SK-N-SH treated with all-trans-retinoic acid at 6 μM for 48 hours (cell line): ENCODE measurements at regions not wholly inside any gene's neighbourhood (a gene's known extent, or its start where the extent isn't known, plus 50 kb on each side); places are given as distances from the start of the nearest gene placed in this dataset.

Experiments used
- ATAC-seq: fragments of 200-7000 bp; cut with Tn5 transposase; 3 replicates; pipeline ENCODE4 v1.9.1; 2020; ENCODE audit warnings: mild to moderate bottlenecking, moderate library complexity
- ARNTL ChIP-seq: fragments of 450-650 bp; formaldehyde crosslinking; IDR thresholded peaks from 2 replicates; pipeline ENCODE4 v1.5.0; 2020; ENCODE audit warnings: low read depth, mild to moderate bottlenecking, moderate library complexity, borderline replicate concordance
- BACH2 ChIP-seq: fragments of 250-450 bp; sonication (Bioruptor Pico); IDR thresholded peaks from 2 replicates; pipeline ENCODE4 v1.9.0; 2021; ENCODE audit warnings: mild to moderate bottlenecking, borderline replicate concordance
- CREB5 ChIP-seq: fragments of 250-450 bp; sonication (Bioruptor Pico); IDR thresholded peaks from 2 replicates; pipeline ENCODE4 v1.5.1; 2020; ENCODE audit warnings: low read depth, mild to moderate bottlenecking, moderate library complexity
- CSDC2 ChIP-seq: fragments of 250-450 bp; sonication (Bioruptor Pico); IDR thresholded peaks from 2 replicates; pipeline ENCODE4 v1.5.0; 2020; ENCODE audit warnings: mild to moderate bottlenecking, moderate library complexity
- ESRRG ChIP-seq: fragments of 250-450 bp; sonication (Bioruptor Pico); IDR thresholded peaks from 2 replicates; pipeline ENCODE4 v1.6.1; 2021; ENCODE audit warnings: mild to moderate bottlenecking
- OSR1 ChIP-seq: fragments of 250-450 bp; sonication (Bioruptor Pico); IDR thresholded peaks from 2 replicates; pipeline ENCODE4 v1.8.0; 2022; ENCODE audit warnings: moderate library complexity, mild to moderate bottlenecking, inconsistent platforms
- POU6F1 ChIP-seq: fragments of 250-450 bp; sonication (Bioruptor Pico); IDR thresholded peaks from 2 replicates; pipeline ENCODE4 v1.8.0; 2021; ENCODE audit warnings: low read depth, mild to moderate bottlenecking, moderate library complexity, borderline replicate concordance
- PPARA ChIP-seq: fragments of 250-450 bp; sonication (Bioruptor Pico); IDR thresholded peaks from 2 replicates; pipeline ENCODE4 v1.5.0; 2020; ENCODE audit warnings: mild to moderate bottlenecking, borderline replicate concordance
- RARB ChIP-seq: fragments of 250-450 bp; sonication (Bioruptor Pico); IDR thresholded peaks from 2 replicates; pipeline ENCODE4 v1.8.0; 2021; ENCODE audit warnings: mild to moderate bottlenecking, moderate library complexity
- SNAI2 ChIP-seq: fragments of 250-450 bp; sonication (Bioruptor Pico); IDR thresholded peaks from 2 replicates; pipeline ENCODE4 v1.5.0; 2020; ENCODE audit warnings: mild to moderate bottlenecking, moderate library complexity
- TCF4 ChIP-seq: fragments of 250-450 bp; sonication (Bioruptor Pico); IDR thresholded peaks from 2 replicates; pipeline ENCODE4 v1.8.0; 2021; ENCODE audit warnings: mild to moderate bottlenecking, moderate library complexity, borderline replicate concordance
- TOX ChIP-seq: fragments of 250-450 bp; sonication (Bioruptor Pico); IDR thresholded peaks from 2 replicates; pipeline ENCODE4 v1.8.0; 2021; ENCODE audit warnings: mild to moderate bottlenecking, moderate library complexity, borderline replicate concordance
- TSHZ2 ChIP-seq: fragments of 250-450 bp; sonication (Bioruptor Pico); IDR thresholded peaks from 2 replicates; pipeline ENCODE4 v1.5.0; 2020; ENCODE audit warnings: mild to moderate bottlenecking, moderate library complexity
- ZC3H10 ChIP-seq: fragments of 250-450 bp; sonication (Bioruptor Pico); IDR thresholded peaks from 2 replicates; pipeline ENCODE4 v1.5.1; 2021; ENCODE audit warnings: mild to moderate bottlenecking, moderate library complexity
- ZFP3 ChIP-seq: fragments of 250-450 bp; sonication (Bioruptor Pico); IDR thresholded peaks from 2 replicates; pipeline ENCODE4 v1.5.0; 2020; ENCODE audit warnings: mild to moderate bottlenecking, moderate library complexity
- ZFP30 ChIP-seq: fragments of 450-650 bp; formaldehyde crosslinking; IDR thresholded peaks from 2 replicates; pipeline ENCODE4 v1.5.0; 2022; ENCODE audit warnings: mild to moderate bottlenecking, moderate library complexity
- ZNF565 ChIP-seq: fragments of 450-650 bp; formaldehyde crosslinking; conservative IDR thresholded peaks from 2 replicates; pipeline ENCODE4 v1.5.0; 2020; ENCODE audit warnings: low read depth, mild to moderate bottlenecking, moderate library complexity
- ZNF70 ChIP-seq: fragments of 450-650 bp; formaldehyde crosslinking; IDR thresholded peaks from 2 replicates; pipeline ENCODE4 v1.5.0; 2020; ENCODE audit warnings: mild to moderate bottlenecking, moderate library complexity
- ZNF8 ChIP-seq: fragments of 450-650 bp; formaldehyde crosslinking; IDR thresholded peaks from 2 replicates; pipeline ENCODE4 v1.5.0; 2020; ENCODE audit warnings: mild to moderate bottlenecking, moderate library complexity

GRCh38 chr2:8322634-8323033 lies 359.2 kb upstream of the ID2 start:
- ATAC-seq: no peak
- TF ChIP-seq ZFP30 (no peak), ZFP3 (no peak), TCF4 (CRISPR knock-in tag) (no peak), ZNF565 (CRISPR knock-in tag) (no peak), SNAI2 (CRISPR knock-in tag) (no peak), CREB5 (CRISPR knock-in tag) (no peak), TOX (CRISPR knock-in tag) (no peak), RARB (CRISPR knock-in tag) (no peak), OSR1 (CRISPR knock-in tag) (no peak), TSHZ2 (CRISPR knock-in tag) (no peak), ARNTL (CRISPR knock-in tag) (no peak), PPARA (CRISPR knock-in tag) (no peak), CSDC2 (CRISPR knock-in tag) (no peak), POU6F1 (no peak), ESRRG (CRISPR knock-in tag) (no peak), ZNF8 (CRISPR knock-in tag) (no peak), ZNF70 (CRISPR knock-in tag) (no peak)

GRCh38 chr2:8324164-8324856 lies 357.5 kb upstream of the ID2 start:
- no peak for ATAC-seq

More at GRCh38 chr2:8324164-8324856, 357.5 kb upstream of the ID2 start:
- TF ChIP-seq PPARA (CRISPR knock-in tag): no peak
- no peak for TF ChIP-seq ZFP3
- no peak for TF ChIP-seq ESRRG (CRISPR knock-in tag)
- no peak for TF ChIP-seq SNAI2 (CRISPR knock-in tag)
- TF ChIP-seq TSHZ2 (CRISPR knock-in tag): no peak
- no peak for TF ChIP-seq CSDC2 (CRISPR knock-in tag)
- no peak for TF ChIP-seq BACH2
- no peak for TF ChIP-seq ZNF70 (CRISPR knock-in tag)
- TF ChIP-seq ZC3H10 (CRISPR knock-in tag): no peak
- no peak for TF ChIP-seq TCF4 (CRISPR knock-in tag)
- no peak for TF ChIP-seq ZFP30
